ENCODE measurements at regions not wholly inside any gene's neighbourhood (a gene's known extent, or its start where the extent isn't known, plus 50 kb on each side); places are given as distances from the start of the nearest gene placed in this dataset.

DNA sequence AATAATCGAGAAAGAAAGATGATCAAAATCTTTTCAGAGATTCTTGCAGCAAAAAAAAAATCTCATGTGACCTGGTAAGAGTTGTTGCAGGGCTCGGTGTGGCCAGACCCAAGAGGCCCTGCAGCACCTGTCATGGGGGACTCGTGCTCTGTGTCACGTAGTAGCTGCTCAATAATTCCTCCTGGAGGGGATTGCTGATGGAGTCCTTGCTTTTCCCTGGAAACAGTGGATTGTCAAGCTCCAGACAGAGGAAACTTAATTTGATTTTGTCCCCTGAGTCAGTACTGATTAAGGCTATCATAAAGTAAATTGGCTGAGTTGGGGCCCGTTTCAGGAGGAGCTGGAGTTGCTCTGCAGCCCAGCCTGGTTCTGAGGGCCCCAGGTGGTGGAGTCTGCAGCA is 125.2 kb downstream of the EDN3 start:
- Histone ChIP-seq H4K20me1 (ENCODE audit: insufficient read depth) (no peaks in the 10 kb centered on the region), H3K36me3 (replicated peaks in 1 of 2; ENCODE audit: control insufficient read depth in 1 of 2, insufficient read depth in 2 of 2, low read length in 1 of 2) (no peaks in the 10 kb centered on the region), H3K9me2 (no peaks in the 10 kb centered on the region), H3K27ac (ENCODE audit: low read depth in 2 of 2, low read length in 1 of 2) (peak overlapping the region in 1 of 2 experiments; percentile 92; a peak in 2 of 4 replicates), H3K79me2 (ENCODE audit: insufficient read depth) (no peaks in the 10 kb centered on the region), H3K4me1 (ENCODE audit: control insufficient read depth in 1 of 2, insufficient read depth in 2 of 2, low read depth in 1 of 2, low read length in 1 of 2) (peaks cover 0 to 45% of the 10 kb centered on the region in 2 experiments; a peak in 2 of 4 replicates), H3K9ac (no peak overlapping the region), H3K4me2 (no peak overlapping the region), H2AFZ (ENCODE audit: low read depth) (no peak overlapping the region), H3K27me3 (ENCODE audit: insufficient read depth) (no peaks in the 10 kb centered on the region), H3K9me3 (no peaks in the 10 kb centered on the region), H3F3A (replicated peaks; ENCODE audit: insufficient read depth) (peaks cover 3% of the 10 kb centered on the region), H3K4me3 (ENCODE audit: low read depth in 2 of 2, low read length in 1 of 2) (no peak overlapping the region)
- peak; percentile 80 for DNase-seq
- WGBS (ENCODE audit: low lambda C conversion rate), result 40% methylated on average over 5 of the region's 5 CpGs
- POLR2A ChIA-PET, result interaction anchor here (1.0 to 1.2 kb wide), 4 partner anchors 12 to 30 kb away, joined by 3 to 9 read pairs (median 5); no protein-coding TSS in a partner anchor
- TF ChIP-seq MXI1 (IDR thresholded peaks at IDR 0.05; ENCODE audit: low read depth, low read length) (peak; percentile 36; the same call in 1 of the 2 replicates), RCOR1 (IDR thresholded peaks at IDR 0.05; ENCODE audit: low read length) (peak; percentile 70; the same call in 1 of the 2 replicates), JUND (IDR thresholded peaks at IDR 0.05) (no peak), FOSL2 (IDR thresholded peaks at IDR 0.05; ENCODE audit: borderline replicate concordance, low read depth) (no peak), EP300 (IDR thresholded peaks at IDR 0.05; ENCODE audit: borderline replicate concordance in 1 of 2, low read depth in 1 of 2, low read length in 1 of 2) (peak in 1 of 2 experiments; percentile 87; a peak in 2 of 4 replicates), GABPA (IDR thresholded peaks at IDR 0.05; ENCODE audit: low read depth) (no peak), GATA2 (CRISPR knock-in tag; IDR thresholded peaks at IDR 0.05) (peak; percentile 12; the same call in 1 of the 2 replicates), FOXJ3 (CRISPR knock-in tag; IDR thresholded peaks at IDR 0.05) (peak; percentile 76; the same call in 1 of the 2 replicates), RFX5 (IDR thresholded peaks at IDR 0.05; ENCODE audit: low read length) (peak; percentile 29; the same call in 1 of the 2 replicates)
- TF ChIP-seq, protein P1, sequence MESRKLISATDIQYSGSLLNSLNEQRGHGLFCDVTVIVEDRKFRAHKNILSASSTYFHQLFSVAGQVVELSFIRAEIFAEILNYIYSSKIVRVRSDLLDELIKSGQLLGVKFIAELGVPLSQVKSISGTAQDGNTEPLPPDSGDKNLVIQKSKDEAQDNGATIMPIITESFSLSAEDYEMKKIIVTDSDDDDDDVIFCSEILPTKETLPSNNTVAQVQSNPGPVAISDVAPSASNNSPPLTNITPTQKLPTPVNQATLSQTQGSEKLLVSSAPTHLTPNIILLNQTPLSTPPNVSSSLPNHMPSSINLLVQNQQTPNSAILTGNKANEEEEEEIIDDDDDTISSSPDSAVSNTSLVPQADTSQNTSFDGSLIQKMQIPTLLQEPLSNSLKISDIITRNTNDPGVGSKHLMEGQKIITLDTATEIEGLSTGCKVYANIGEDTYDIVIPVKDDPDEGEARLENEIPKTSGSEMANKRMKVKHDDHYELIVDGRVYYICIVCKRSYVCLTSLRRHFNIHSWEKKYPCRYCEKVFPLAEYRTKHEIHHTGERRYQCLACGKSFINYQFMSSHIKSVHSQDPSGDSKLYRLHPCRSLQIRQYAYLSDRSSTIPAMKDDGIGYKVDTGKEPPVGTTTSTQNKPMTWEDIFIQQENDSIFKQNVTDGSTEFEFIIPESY (IDR thresholded peaks at IDR 0.05; ENCODE audit: borderline replicate concordance, low read depth), result no peak
- CTCF ChIA-PET, result interaction anchor here (0.7 to 3.2 kb wide), 7 partner anchors 9 to 203 kb away, joined by 3 to 10 read pairs (median 6); no protein-coding TSS in a partner anchor

DNA sequence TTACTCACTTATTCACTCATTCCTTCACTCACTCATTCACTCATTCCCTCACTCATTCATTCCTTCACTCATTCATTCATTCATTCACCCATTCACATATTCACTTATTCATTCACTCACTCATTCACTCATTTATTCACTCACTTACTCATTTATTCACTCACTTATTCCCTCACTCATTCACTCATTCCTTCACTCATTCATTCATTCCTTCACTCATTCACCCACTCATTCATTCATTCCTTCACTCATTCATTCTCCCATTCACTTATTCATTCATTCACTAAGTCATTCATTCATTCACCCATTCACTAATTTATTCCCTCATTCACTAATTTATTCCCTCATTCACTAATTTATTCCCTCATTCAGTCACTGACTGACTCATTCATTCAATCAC is 127.6 kb downstream of the EDN3 start:
- peak overlapping the region in 1 of 2 experiments; percentile 30; a peak in 1 of 4 replicates for H3K27ac ChIP-seq (ENCODE audit: low read depth in 2 of 2, low read length in 1 of 2)
- peaks cover 0 to 56% of the 10 kb centered on the region in 2 experiments; a peak in 2 of 4 replicates for H3K4me1 ChIP-seq (ENCODE audit: control insufficient read depth in 1 of 2, insufficient read depth in 2 of 2, low read depth in 1 of 2, low read length in 1 of 2)
- ChIA-PET CTCF (interaction anchor here (0.6 to 1.8 kb wide), 4 partner anchors 16 to 80 kb away, joined by 3 to 9 read pairs (median 4); no protein-coding TSS in a partner anchor), POLR2A (no interaction called here)
- H3K36me3 ChIP-seq (replicated peaks in 1 of 2; ENCODE audit: control insufficient read depth in 1 of 2, insufficient read depth in 2 of 2, low read length in 1 of 2), result no peaks in the 10 kb centered on the region
- no peak overlapping the region for H3K9ac ChIP-seq
- peaks cover 3% of the 10 kb centered on the region for H3F3A ChIP-seq (replicated peaks; ENCODE audit: insufficient read depth)
- no peaks in the 10 kb centered on the region for H4K20me1 ChIP-seq (ENCODE audit: insufficient read depth)
- no peak overlapping the region for H3K4me2 ChIP-seq
- no peaks in the 10 kb centered on the region for H3K9me3 ChIP-seq
- H3K79me2 ChIP-seq (ENCODE audit: insufficient read depth), result no peaks in the 10 kb centered on the region
- no peaks in the 10 kb centered on the region for H3K27me3 ChIP-seq (ENCODE audit: insufficient read depth)
- no peaks in the 10 kb centered on the region for H3K9me2 ChIP-seq
- H3K4me3 ChIP-seq (ENCODE audit: low read depth in 2 of 2, low read length in 1 of 2), result no peak overlapping the region
- no peak overlapping the region for H2AFZ ChIP-seq (ENCODE audit: low read depth)
- DNase-seq, result no peak
- TF ChIP-seq FOXM1 (IDR thresholded peaks at IDR 0.05; ENCODE audit: low read depth) (no peak), JUND (IDR thresholded peaks at IDR 0.05) (no peak), GABPA (IDR thresholded peaks at IDR 0.05; ENCODE audit: low read depth) (no peak), RXRA (IDR thresholded peaks at IDR 0.05; ENCODE audit: borderline replicate concordance, low read depth) (no peak), SMC3 (IDR thresholded peaks at IDR 0.05; ENCODE audit: low read depth, low read length) (no peak)
- TF ChIP-seq, protein P1 (IDR thresholded peaks at IDR 0.05; ENCODE audit: borderline replicate concordance, low read depth), result no peak
- TF ChIP-seq, protein P2, sequence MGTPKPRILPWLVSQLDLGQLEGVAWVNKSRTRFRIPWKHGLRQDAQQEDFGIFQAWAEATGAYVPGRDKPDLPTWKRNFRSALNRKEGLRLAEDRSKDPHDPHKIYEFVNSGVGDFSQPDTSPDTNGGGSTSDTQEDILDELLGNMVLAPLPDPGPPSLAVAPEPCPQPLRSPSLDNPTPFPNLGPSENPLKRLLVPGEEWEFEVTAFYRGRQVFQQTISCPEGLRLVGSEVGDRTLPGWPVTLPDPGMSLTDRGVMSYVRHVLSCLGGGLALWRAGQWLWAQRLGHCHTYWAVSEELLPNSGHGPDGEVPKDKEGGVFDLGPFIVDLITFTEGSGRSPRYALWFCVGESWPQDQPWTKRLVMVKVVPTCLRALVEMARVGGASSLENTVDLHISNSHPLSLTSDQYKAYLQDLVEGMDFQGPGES (IDR thresholded peaks at IDR 0.05; ENCODE audit: low read depth, low read length), result no peak
- TF ChIP-seq, protein P3, sequence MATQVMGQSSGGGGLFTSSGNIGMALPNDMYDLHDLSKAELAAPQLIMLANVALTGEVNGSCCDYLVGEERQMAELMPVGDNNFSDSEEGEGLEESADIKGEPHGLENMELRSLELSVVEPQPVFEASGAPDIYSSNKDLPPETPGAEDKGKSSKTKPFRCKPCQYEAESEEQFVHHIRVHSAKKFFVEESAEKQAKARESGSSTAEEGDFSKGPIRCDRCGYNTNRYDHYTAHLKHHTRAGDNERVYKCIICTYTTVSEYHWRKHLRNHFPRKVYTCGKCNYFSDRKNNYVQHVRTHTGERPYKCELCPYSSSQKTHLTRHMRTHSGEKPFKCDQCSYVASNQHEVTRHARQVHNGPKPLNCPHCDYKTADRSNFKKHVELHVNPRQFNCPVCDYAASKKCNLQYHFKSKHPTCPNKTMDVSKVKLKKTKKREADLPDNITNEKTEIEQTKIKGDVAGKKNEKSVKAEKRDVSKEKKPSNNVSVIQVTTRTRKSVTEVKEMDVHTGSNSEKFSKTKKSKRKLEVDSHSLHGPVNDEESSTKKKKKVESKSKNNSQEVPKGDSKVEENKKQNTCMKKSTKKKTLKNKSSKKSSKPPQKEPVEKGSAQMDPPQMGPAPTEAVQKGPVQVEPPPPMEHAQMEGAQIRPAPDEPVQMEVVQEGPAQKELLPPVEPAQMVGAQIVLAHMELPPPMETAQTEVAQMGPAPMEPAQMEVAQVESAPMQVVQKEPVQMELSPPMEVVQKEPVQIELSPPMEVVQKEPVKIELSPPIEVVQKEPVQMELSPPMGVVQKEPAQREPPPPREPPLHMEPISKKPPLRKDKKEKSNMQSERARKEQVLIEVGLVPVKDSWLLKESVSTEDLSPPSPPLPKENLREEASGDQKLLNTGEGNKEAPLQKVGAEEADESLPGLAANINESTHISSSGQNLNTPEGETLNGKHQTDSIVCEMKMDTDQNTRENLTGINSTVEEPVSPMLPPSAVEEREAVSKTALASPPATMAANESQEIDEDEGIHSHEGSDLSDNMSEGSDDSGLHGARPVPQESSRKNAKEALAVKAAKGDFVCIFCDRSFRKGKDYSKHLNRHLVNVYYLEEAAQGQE (IDR thresholded peaks at IDR 0.05; ENCODE audit: low read depth, low read length), result no peak
- TF ChIP-seq, protein P4, sequence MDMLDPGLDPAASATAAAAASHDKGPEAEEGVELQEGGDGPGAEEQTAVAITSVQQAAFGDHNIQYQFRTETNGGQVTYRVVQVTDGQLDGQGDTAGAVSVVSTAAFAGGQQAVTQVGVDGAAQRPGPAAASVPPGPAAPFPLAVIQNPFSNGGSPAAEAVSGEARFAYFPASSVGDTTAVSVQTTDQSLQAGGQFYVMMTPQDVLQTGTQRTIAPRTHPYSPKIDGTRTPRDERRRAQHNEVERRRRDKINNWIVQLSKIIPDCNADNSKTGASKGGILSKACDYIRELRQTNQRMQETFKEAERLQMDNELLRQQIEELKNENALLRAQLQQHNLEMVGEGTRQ (IDR thresholded peaks at IDR 0.05; ENCODE audit: borderline replicate concordance, low read depth, low read length), result no peak
